ENCODE measurements at regions not wholly inside any gene's neighbourhood (a gene's known extent, or its start where the extent isn't known, plus 50 kb on each side); places are given as distances from the start of the nearest gene placed in this dataset.

- TF ChIP-seq CTCF (IDR thresholded peaks at IDR 0.05) (no peak), ZFX (IDR thresholded peaks at IDR 0.05; ENCODE audit: borderline replicate concordance) (no peak)
Measured at GRCh38 chr15:95284933-95285421, 1045.5 kb upstream of the NR2F2 start.

All from 22Rv1 (cell line).